ENCODE measurements at regions not wholly inside any gene's neighbourhood (a gene's known extent, or its start where the extent isn't known, plus 50 kb on each side); places are given as distances from the start of the nearest gene placed in this dataset.

DNA sequence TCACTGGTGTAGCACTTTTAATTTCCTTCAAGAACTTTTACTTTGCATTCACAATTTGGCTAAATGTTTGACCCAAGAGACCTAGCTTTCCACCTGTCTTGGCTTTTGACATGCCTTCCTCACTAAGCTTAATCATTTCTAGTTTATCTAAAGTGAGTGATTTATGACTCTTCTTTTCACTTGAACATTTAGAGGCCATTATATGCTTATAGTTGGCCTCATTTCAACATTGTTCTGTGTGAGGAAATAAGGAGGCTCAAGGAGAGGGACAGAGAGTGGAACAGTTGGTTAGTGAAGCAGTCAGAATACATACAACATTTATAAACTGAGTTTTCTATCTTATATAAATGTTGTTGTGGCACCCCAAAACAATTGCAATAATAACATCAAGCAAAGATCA is 489.3 kb upstream of the CDH2 start:
- TF ChIP-seq POLR2A (IDR thresholded peaks at IDR 0.05; ENCODE audit: low read length) (no peak), GATA1 (IDR thresholded peaks at IDR 0.05; ENCODE audit: low read depth, low read length) (no peak)

All from erythroblast (primary cell).